ENCODE measurements at regions not wholly inside any gene's neighbourhood (a gene's known extent, or its start where the extent isn't known, plus 50 kb on each side); places are given as distances from the start of the nearest gene placed in this dataset.

DNA sequence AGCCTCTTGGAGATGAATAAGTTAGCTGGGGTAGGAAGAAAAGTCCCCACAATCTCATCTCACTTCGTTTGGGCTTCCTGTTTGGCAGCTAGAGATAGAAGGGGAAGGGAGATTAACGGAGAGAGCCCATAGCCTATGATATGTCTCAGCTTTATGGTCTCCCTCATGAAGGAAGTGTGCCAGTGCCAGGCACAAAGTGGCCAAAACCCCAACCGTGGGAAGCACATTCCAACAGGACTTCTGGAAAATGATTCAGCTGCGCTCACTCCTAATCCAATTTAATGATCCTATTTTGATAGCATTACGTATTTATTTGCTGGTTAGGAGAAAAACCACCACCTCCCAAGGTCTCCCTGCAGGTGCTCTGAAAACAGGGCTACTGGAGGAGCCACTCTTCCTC is 303.1 kb upstream of the CLINT1 start:
- no peak for DNase-seq (ENCODE audit: low spot score)

DNA sequence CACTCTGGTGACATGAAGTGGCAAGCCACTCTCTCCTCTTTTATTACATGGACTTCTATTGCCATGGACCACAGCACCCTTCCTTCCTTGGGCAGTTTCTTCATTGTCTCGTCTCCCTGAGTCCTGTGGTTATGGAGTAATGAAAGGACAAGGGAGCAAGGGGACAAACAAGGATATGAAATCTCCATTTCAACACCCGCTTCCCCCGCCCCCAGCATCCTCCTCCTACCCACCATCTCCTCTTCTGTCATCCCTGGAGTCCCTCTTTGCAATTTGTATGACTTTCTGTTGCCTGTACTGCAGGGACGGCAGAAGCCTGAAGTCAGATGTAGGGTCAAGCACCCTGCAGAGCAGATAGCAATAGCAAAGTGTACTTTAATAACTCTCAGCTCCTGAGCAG is 300.7 kb upstream of the CLINT1 start:
- DNase-seq (ENCODE audit: low spot score) = no peak

- no peak for DNase-seq (ENCODE audit: low spot score)
Observed at GRCh38 chr5:158155811-158156505, 297.0 kb upstream of the CLINT1 start.

DNA sequence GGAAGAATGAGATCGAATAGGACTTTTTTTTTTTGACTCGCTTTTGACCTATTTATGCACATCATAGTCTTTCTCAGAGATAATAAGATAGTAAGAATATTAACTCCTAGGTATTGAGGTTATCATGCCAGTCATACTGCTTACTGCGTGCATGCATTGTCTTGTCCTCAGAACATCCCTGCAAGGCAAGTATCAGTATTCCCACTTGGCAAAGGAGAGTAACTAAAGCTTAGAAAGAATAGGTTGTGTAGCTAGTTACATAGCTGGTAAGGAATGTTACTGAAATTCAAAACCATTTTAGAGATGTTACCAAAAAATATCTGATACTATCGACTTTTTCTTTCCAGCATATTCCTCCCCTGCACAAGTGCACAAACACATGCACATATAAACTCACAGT is 296.1 kb upstream of the CLINT1 start:
- DNase-seq (ENCODE audit: low spot score) = no peak

- DNase-seq (ENCODE audit: low spot score) = no peak
Observed at GRCh38 chr5:158154226-158155005, 295.5 kb upstream of the CLINT1 start.

DNA sequence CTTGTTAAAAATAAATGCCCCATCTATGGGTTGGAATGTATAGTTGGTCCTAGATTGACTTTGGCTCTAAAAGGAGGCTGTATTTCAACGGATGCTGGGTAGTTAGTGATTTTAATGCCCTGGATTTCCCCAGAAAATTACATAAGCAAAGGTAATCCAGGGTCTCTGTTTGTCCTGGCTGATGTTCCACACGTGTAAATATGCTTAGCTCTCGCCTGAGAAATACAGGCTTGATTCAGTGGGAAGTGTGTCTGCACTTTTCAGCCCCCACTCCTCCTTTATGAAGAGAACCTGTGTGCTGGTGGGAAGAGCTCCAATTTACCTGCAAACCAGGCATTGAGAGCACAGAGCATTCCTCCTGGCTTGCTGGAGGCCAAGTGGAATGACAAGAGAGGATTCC is 294.6 kb upstream of the CLINT1 start:
- no peak for DNase-seq (ENCODE audit: low spot score)

GRCh38 chr5:158152136-158152535 is 293.2 kb upstream of the CLINT1 start:
- no peak for DNase-seq (ENCODE audit: low spot score)

DNA sequence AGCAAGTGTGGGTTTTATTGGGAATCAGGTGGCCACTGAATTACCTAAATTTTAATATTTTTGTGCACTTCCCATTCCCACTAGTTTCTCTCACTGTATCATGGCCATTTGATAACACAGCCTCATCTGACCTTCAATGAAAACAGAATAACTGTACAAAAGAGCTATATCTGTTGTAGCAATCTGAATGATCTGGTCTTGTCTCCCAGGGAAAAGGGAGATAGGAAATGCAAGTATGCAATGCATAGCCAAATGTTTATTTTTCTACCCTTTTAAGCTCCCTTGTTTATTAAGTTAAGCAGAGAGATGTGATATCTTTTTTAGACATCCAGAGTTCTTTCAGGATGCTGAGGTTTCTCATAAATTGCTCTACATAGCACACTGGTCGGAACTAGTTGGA is 288.3 kb upstream of the CLINT1 start:
- no peak for DNase-seq (ENCODE audit: low spot score)

GRCh38 chr5:158145827-158146226 is 286.9 kb upstream of the CLINT1 start:
- no peak for DNase-seq (ENCODE audit: low spot score)

DNA sequence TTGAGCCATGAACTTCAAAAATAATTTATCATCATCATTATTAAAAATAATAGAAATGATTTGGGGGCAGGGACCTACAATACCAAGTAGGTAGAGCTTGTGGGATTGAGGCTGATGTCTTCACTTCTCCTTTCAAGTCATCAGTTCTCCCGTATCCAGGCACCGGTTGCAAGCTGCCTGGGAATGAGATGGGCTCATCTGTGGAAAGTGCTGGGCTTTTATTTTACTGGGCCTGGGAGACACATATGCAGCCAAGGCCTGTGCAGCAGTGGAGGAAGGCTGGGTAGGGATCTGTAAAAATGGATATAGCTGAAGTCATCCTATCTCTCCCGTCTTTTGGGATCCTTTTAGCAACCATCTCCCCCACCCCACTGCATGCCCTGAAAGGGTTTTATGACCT is 284.1 kb upstream of the CLINT1 start:
- DNase-seq (ENCODE audit: low spot score) = no peak

DNA sequence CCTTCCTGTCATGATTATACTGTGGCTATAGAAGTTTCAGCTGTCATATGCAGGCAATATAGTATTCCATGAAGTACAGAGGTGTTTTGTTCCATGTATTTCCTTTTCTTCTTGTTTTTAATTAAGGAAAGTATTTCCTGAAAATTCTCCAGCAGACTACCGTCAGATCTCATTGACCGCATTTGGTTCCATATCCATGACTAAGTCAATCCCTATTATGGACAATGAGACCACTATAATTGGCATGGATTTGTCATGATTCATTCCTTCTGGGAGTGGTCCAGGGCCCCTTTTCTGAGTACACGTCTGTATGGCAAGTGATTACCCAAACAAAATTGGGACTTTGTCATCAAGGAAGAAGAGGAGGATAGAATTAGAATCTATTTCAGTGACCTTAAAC is 283.2 kb upstream of the CLINT1 start:
- no peak for DNase-seq (ENCODE audit: low spot score)

- DNase-seq (ENCODE audit: low spot score) = no peak
Observed at GRCh38 chr5:158140120-158140731, 281.3 kb upstream of the CLINT1 start.

DNA sequence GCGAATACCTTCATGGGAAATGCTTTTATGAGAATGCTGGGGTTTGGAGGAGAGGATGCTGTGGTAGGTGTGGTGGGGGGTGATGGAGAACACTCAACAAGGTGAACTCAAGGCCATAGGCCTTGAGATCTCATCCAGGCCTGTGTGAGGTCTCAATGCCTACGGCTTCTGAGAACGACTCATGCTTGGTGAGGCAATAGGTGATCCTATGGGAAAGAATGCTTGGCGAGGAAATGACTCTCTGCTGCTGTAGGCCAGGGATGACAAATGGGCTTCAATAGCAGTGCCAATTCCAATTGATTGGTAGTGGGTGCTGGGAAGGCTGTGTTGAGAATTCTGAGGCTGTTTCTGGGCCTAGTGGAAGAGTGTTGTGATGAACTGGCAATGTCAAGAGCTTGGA is 280.2 kb upstream of the CLINT1 start:
- no peak for DNase-seq (ENCODE audit: low spot score)

- DNase-seq (ENCODE audit: low spot score) = no peak
Observed at GRCh38 chr5:158135682-158136179, 276.8 kb upstream of the CLINT1 start.

DNA sequence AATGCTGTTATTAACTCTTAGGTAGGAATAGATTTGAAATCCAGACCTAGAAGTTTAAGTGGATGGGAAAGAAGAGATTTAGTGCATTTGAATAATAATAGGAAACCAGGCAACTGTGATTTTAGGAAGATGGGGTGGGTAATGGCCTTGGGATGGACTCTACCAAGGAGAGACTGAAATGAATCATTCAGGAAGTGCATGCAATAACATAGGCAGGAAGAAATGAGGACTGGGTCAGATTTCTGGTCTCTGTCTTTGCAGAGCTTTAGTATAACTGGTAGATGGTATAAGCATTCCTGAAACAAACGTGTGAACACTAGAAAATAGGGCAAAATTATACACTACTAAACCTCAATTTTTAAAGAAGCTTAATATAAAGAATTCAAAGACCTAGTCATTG is 274.4 kb upstream of the CLINT1 start:
- no peak for DNase-seq (ENCODE audit: low spot score)

GRCh38 chr5:158127536-158127935 is 268.6 kb upstream of the CLINT1 start:
- DNase-seq (ENCODE audit: low spot score) = no peak

GRCh38 chr5:158126442-158127405 is 267.8 kb upstream of the CLINT1 start:
- no peak for DNase-seq (ENCODE audit: low spot score)

GRCh38 chr5:158124606-158125316 is 265.8 kb upstream of the CLINT1 start:
- no peak for DNase-seq (ENCODE audit: low spot score)

DNA sequence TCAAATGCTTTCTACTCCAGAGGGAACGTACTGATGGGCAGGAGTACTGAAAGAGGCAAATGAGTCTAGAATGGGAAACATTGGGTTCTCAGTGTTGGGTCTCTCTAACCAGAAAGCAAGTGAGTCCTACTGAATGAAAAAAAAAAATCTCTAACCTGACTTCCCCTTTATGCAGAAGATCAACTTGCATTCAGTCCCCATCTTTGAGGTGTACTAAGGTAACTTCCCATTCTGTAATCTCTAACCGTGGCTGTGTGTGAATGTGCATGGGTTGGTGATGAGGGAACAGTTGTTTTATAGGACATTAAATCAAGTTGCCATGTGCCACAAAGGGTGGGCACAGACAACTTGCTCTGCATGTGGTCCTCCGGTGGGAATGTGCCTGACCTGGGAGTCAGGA is 264.6 kb upstream of the CLINT1 start:
- no peak for DNase-seq (ENCODE audit: low spot score)

GRCh38 chr5:158121678-158122077 is 262.7 kb upstream of the CLINT1 start:
- DNase-seq (ENCODE audit: low spot score) = no peak

GRCh38 chr5:158120760-158121159 is 261.8 kb upstream of the CLINT1 start:
- DNase-seq (ENCODE audit: low spot score) = no peak
